ENCODE measurements at regions not wholly inside any gene's neighbourhood (a gene's known extent, or its start where the extent isn't known, plus 50 kb on each side); places are given as distances from the start of the nearest gene placed in this dataset.

- no peak for DNase-seq
These were observed 487.4 kb downstream of the EIPR1 start for GRCh38 chr2:2890246-2890645.

GRCh38 chr2:2889646-2890045 is 488.0 kb downstream of the EIPR1 start:
- no peak for DNase-seq

GRCh38 chr2:2889141-2889540 is 488.5 kb downstream of the EIPR1 start:
- no peak for DNase-seq

- DNase-seq, result no peak
These were observed 489.7 kb downstream of the EIPR1 start for GRCh38 chr2:2887772-2888387.

- DNase-seq, result no peak
These were observed 490.7 kb downstream of the EIPR1 start for GRCh38 chr2:2886922-2887321.

GRCh38 chr2:2881499-2881898 is 496.1 kb downstream of the EIPR1 start:
- no peak for DNase-seq

GRCh38 chr2:2880938-2881337 is 496.7 kb downstream of the EIPR1 start:
- DNase-seq, result no peak

- DNase-seq, result no peak
These were observed 497.8 kb downstream of the EIPR1 start for GRCh38 chr2:2879781-2880180.

- no peak for DNase-seq
These were observed 498.5 kb downstream of the EIPR1 start for GRCh38 chr2:2879071-2879470.

- DNase-seq, result no peak
These were observed 500.2 kb downstream of the EIPR1 start for GRCh38 chr2:2877427-2877826.

GRCh38 chr2:2876331-2877221 is 501.0 kb downstream of the EIPR1 start:
- no peak for DNase-seq

GRCh38 chr2:2875831-2876230 is 501.8 kb downstream of the EIPR1 start:
- DNase-seq, result no peak

- no peak for DNase-seq
These were observed 502.3 kb downstream of the EIPR1 start for GRCh38 chr2:2875296-2875695.

GRCh38 chr2:2874805-2875204 is 502.8 kb downstream of the EIPR1 start:
- no peak for DNase-seq

GRCh38 chr2:2874341-2874740 is 503.3 kb downstream of the EIPR1 start:
- DNase-seq, result no peak

- DNase-seq, result no peak
These were observed 504.2 kb downstream of the EIPR1 start for GRCh38 chr2:2873450-2873811.

GRCh38 chr2:2872713-2873449 is 504.7 kb downstream of the EIPR1 start:
- no peak for DNase-seq

- no peak for DNase-seq
These were observed 505.4 kb downstream of the EIPR1 start for GRCh38 chr2:2872309-2872617.

GRCh38 chr2:2871480-2872308 is 505.9 kb downstream of the EIPR1 start:
- no peak for DNase-seq

- no peak for DNase-seq
These were observed 507.5 kb downstream of the EIPR1 start for GRCh38 chr2:2870106-2870505.

- no peak for DNase-seq
These were observed 508.1 kb downstream of the EIPR1 start for GRCh38 chr2:2869553-2869952.

GRCh38 chr2:2868085-2868484 is 509.5 kb downstream of the EIPR1 start:
- no peak for DNase-seq

- DNase-seq, result no peak
These were observed 510.1 kb downstream of the EIPR1 start for GRCh38 chr2:2867397-2867979.

Data from activated T-cell treated with anti-CD3 and anti-CD28 coated beads for 4 hours (primary cell).